ACC112 (cell line): ENCODE measurements at regions not wholly inside any gene's neighbourhood (a gene's known extent, or its start where the extent isn't known, plus 50 kb on each side); places are given as distances from the start of the nearest gene placed in this dataset.

Experiments
- H2AFZ ChIP-seq: fragments of 200-600 bp; sonication (generic); one replicate; pipeline ENCODE4 v1.6.0; 2017; ENCODE audit warnings: antibody characterized with exemption, low read length; ENCODE audit not compliant: unreplicated experiment
- H3K27ac ChIP-seq: fragments of 200-600 bp; sonication (generic); 2 replicates; pipeline ENCODE4 v1.5.1; 2014; ENCODE audit warnings: low read depth, mild to moderate bottlenecking, antibody characterized with exemption, low read length, moderate library complexity
- H3K27me3 ChIP-seq: fragments of 200-600 bp; sonication (generic); 2 replicates; pipeline ENCODE4 v1.6.1; 2014; ENCODE audit warnings: mild to moderate bottlenecking, antibody characterized with exemption, low read length, moderate library complexity, mixed read lengths; ENCODE audit not compliant: insufficient read depth
- H3K36me3 ChIP-seq: fragments of 200-600 bp; sonication (generic); 2 replicates; pipeline ENCODE4 v1.6.1; 2016; ENCODE audit warnings: mild to moderate bottlenecking, antibody characterized with exemption, low read length, moderate library complexity, mixed read lengths; ENCODE audit not compliant: insufficient read depth
- H3K4me1 ChIP-seq: fragments of 200-600 bp; sonication (generic); one replicate; pipeline ENCODE4 v1.6.1; 2016; ENCODE audit warnings: low read length, mixed read lengths; ENCODE audit not compliant: insufficient read depth, unreplicated experiment, control insufficient read depth
- H3K4me3 ChIP-seq: fragments of 200-600 bp; sonication (generic); 2 replicates; pipeline ENCODE4 v1.5.1; 2014; ENCODE audit warnings: mild to moderate bottlenecking, low read depth, low read length
- H3K79me2 ChIP-seq: fragments of 200-600 bp; sonication (generic); one replicate; pipeline ENCODE4 v1.6.0; 2016; ENCODE audit warnings: low read length; ENCODE audit not compliant: control insufficient read depth, unreplicated experiment, insufficient read depth

GRCh38 chr15:100712226-100712625, 109.8 kb downstream of the ASB7 start:
- H2AFZ ChIP-seq: no peak overlapping the region

GRCh38 chr15:100713163-100713867, 110.9 kb downstream of the ASB7 start:
- Histone ChIP-seq H3K27me3 (no peaks in the 10 kb centered on the region), H3K4me1 (peaks cover 18% of the 10 kb centered on the region), H2AFZ (no peak overlapping the region), H3K79me2 (no peaks in the 10 kb centered on the region), H3K27ac (peak overlapping the region; percentile 83), H3K36me3 (no peaks in the 10 kb centered on the region), H3K4me3 (no peak overlapping the region)

More at GRCh38 chr15:100712226-100712625, 109.8 kb downstream of the ASB7 start:
- H3K4me1 ChIP-seq: peaks cover 18% of the 10 kb centered on the region
- no peaks in the 10 kb centered on the region for H3K79me2 ChIP-seq
- H3K27me3 ChIP-seq: no peaks in the 10 kb centered on the region
- H3K36me3 ChIP-seq: no peaks in the 10 kb centered on the region
- peak overlapping the region; percentile 83; the same call in 1 of the 2 replicates for H3K27ac ChIP-seq
- H3K4me3 ChIP-seq: no peak overlapping the region

- H3K4me3 ChIP-seq: no peak overlapping the region
- H3K27ac ChIP-seq: peak overlapping the region; percentile 83; the same call in 1 of the 2 replicates
- H3K27me3 ChIP-seq: no peaks in the 10 kb centered on the region
- H3K4me1 ChIP-seq: peaks cover 18% of the 10 kb centered on the region
- no peaks in the 10 kb centered on the region for H3K36me3 ChIP-seq
- no peaks in the 10 kb centered on the region for H3K79me2 ChIP-seq
- H2AFZ ChIP-seq: no peak overlapping the region
These were observed 111.8 kb downstream of the ASB7 start for GRCh38 chr15:100714034-100714748.

GRCh38 chr15:100714749-100715342, 112.5 kb downstream of the ASB7 start:
- H3K4me1 ChIP-seq: peaks cover 18% of the 10 kb centered on the region
- H2AFZ ChIP-seq: no peak overlapping the region
- no peaks in the 10 kb centered on the region for H3K27me3 ChIP-seq
- no peak overlapping the region for H3K27ac ChIP-seq
- H3K79me2 ChIP-seq: no peaks in the 10 kb centered on the region
- no peak overlapping the region for H3K4me3 ChIP-seq
- no peaks in the 10 kb centered on the region for H3K36me3 ChIP-seq

GRCh38 chr15:100715571-100716455, 113.4 kb downstream of the ASB7 start:
- Histone ChIP-seq H3K27me3 (no peaks in the 10 kb centered on the region), H2AFZ (no peak overlapping the region), H3K27ac (no peak overlapping the region), H3K4me3 (no peak overlapping the region), H3K36me3 (no peaks in the 10 kb centered on the region), H3K4me1 (peaks cover 25% of the 10 kb centered on the region), H3K79me2 (no peaks in the 10 kb centered on the region)

- no peaks in the 10 kb centered on the region for H3K79me2 ChIP-seq
- no peaks in the 10 kb centered on the region for H3K27me3 ChIP-seq
- H3K27ac ChIP-seq: no peak overlapping the region
- no peak overlapping the region for H3K4me3 ChIP-seq
- H3K36me3 ChIP-seq: no peaks in the 10 kb centered on the region
- no peak overlapping the region for H2AFZ ChIP-seq
- peaks cover 31% of the 10 kb centered on the region for H3K4me1 ChIP-seq
These were observed 114.2 kb downstream of the ASB7 start for GRCh38 chr15:100716456-100717085.

GRCh38 chr15:100717596-100717995, 115.2 kb downstream of the ASB7 start:
- Histone ChIP-seq H3K4me3 (no peak overlapping the region), H3K79me2 (no peaks in the 10 kb centered on the region), H3K27ac (no peak overlapping the region), H3K27me3 (no peaks in the 10 kb centered on the region), H2AFZ (no peak overlapping the region), H3K36me3 (no peaks in the 10 kb centered on the region), H3K4me1 (peaks cover 33% of the 10 kb centered on the region)

GRCh38 chr15:100718075-100718980, 115.9 kb downstream of the ASB7 start:
- Histone ChIP-seq H3K36me3 (no peaks in the 10 kb centered on the region), H3K27me3 (no peaks in the 10 kb centered on the region), H3K79me2 (no peaks in the 10 kb centered on the region), H3K4me1 (peaks cover 34% of the 10 kb centered on the region), H3K27ac (no peak overlapping the region), H2AFZ (no peak overlapping the region), H3K4me3 (no peak overlapping the region)

GRCh38 chr15:100720406-100720967, 118.1 kb downstream of the ASB7 start:
- Histone ChIP-seq H3K36me3 (no peaks in the 10 kb centered on the region), H3K27me3 (no peaks in the 10 kb centered on the region), H3K4me3 (no peak overlapping the region), H3K27ac (peak overlapping the region; percentile 100), H2AFZ (no peak overlapping the region), H3K79me2 (no peaks in the 10 kb centered on the region), H3K4me1 (peaks cover 38% of the 10 kb centered on the region)
